Astrocyte (in vitro differentiated cells and primary cell): ENCODE measurements at regions not wholly inside any gene's neighbourhood (a gene's known extent, or its start where the extent isn't known, plus 50 kb on each side); places are given as distances from the start of the nearest gene placed in this dataset.
"Not testable (repeated sequence)": the region's sequence is repeated elsewhere in the genome, so short reads cannot be mapped to it uniquely, and the experiment has no call there.

Experiments used
- DNase-seq: peaks from one replicate; pipeline ENCODE4 v3.0.0-alpha.2; 2010; ENCODE audit warnings: low read depth
- FAIRE-seq: peaks from 2 replicates; lab custom pipeline; 2011; peaks lifted over from hg19 to GRCh38; lab: Jason Lieb, UNC
- H2AFZ ChIP-seq: 2 replicates; pipeline ENCODE4 v1.6.0; 2012; ENCODE audit warnings: low read depth, low read length, inconsistent platforms
- H3K27ac ChIP-seq: 2 replicates; pipeline ENCODE4 v1.5.1; 2011; ENCODE audit warnings: low read depth, low read length, inconsistent platforms
- H3K27me3 ChIP-seq: 2 replicates; pipeline ENCODE4 v1.6.0; 2011; ENCODE audit warnings: low read length, inconsistent platforms; ENCODE audit not compliant: insufficient read depth
- H3K36me3 ChIP-seq: 2 replicates; pipeline ENCODE4 v1.5.1; 2011; ENCODE audit warnings: low read length, inconsistent platforms; ENCODE audit not compliant: insufficient read depth
- H3K4me1 ChIP-seq: 2 replicates; pipeline ENCODE4 v1.5.1; 2011; ENCODE audit warnings: low read length, inconsistent platforms; ENCODE audit not compliant: insufficient read depth
- H3K4me2 ChIP-seq: 2 replicates; pipeline ENCODE4 v1.6.0; 2012; ENCODE audit warnings: low read length, inconsistent platforms
- H3K4me3 ChIP-seq: 2 replicates; pipeline ENCODE4 v1.5.1; 2011; ENCODE audit warnings: low read depth, mild to moderate bottlenecking, low read length, inconsistent platforms; ENCODE audit not compliant: insufficient read depth
- H3K79me2 ChIP-seq: 2 replicates; pipeline ENCODE4 v1.6.0; 2012; ENCODE audit warnings: mild to moderate bottlenecking, low read length, inconsistent platforms; ENCODE audit not compliant: insufficient read depth
- H3K9ac ChIP-seq: 2 replicates; pipeline ENCODE4 v1.6.0; 2012; ENCODE audit warnings: mild to moderate bottlenecking, low read length, inconsistent platforms
- H3K9me3 ChIP-seq: 2 replicates; pipeline ENCODE4 v1.5.1; 2012; ENCODE audit warnings: low read depth, mild to moderate bottlenecking, low read length, inconsistent platforms; ENCODE audit not compliant: insufficient read depth
- H4K20me1 ChIP-seq: 2 replicates; pipeline ENCODE4 v1.6.0; 2012; ENCODE audit warnings: low read length, inconsistent platforms; ENCODE audit not compliant: insufficient read depth
- H3K27ac Mint-ChIP-seq: one replicate; pipeline ENCODE4 v1.8.0; 2021; ENCODE audit warnings: mild to moderate bottlenecking, mixed read lengths; ENCODE audit not compliant: unreplicated experiment
- H3K27me3 Mint-ChIP-seq: one replicate; pipeline ENCODE4 v1.8.0; 2021; ENCODE audit warnings: low read depth, mixed read lengths; ENCODE audit not compliant: unreplicated experiment
- H3K36me3 Mint-ChIP-seq: one replicate; pipeline ENCODE4 v1.8.0; 2021; ENCODE audit warnings: low read depth, mixed read lengths; ENCODE audit not compliant: unreplicated experiment
- H3K4me1 Mint-ChIP-seq: one replicate; pipeline ENCODE4 v1.8.0; 2021; ENCODE audit warnings: low read depth, mixed read lengths; ENCODE audit not compliant: unreplicated experiment
- H3K4me3 Mint-ChIP-seq: one replicate; pipeline ENCODE4 v1.8.0; 2021; ENCODE audit warnings: mild to moderate bottlenecking, moderate library complexity, mixed read lengths; ENCODE audit not compliant: unreplicated experiment
- H3K9me3 Mint-ChIP-seq: one replicate; pipeline ENCODE4 v1.8.0; 2021; ENCODE audit warnings: mild to moderate bottlenecking, mixed read lengths; ENCODE audit not compliant: unreplicated experiment
- CTCF ChIP-seq: IDR thresholded peaks from 2 replicates; pipeline ENCODE4 v1.5.1; 2011; ENCODE audit warnings: low read depth, mild to moderate bottlenecking, inconsistent platforms, low read length, moderate library complexity; ENCODE audit not compliant: insufficient read depth
- EZH2 ChIP-seq: IDR thresholded peaks from 2 replicates; pipeline ENCODE4 v1.6.1; 2012; ENCODE audit warnings: mild to moderate bottlenecking, low read length, inconsistent platforms; ENCODE audit not compliant: insufficient read depth

- TF ChIP-seq EZH2 (no peak), CTCF (no peak)
- no peaks in the 10 kb centered on the region for H3K36me3 Mint-ChIP-seq
- no peaks in the 10 kb centered on the region for H3K4me1 Mint-ChIP-seq
Measured at GRCh38 chr16:31807086-31807485, 66.5 kb upstream of the ZNF267 start.

DNA sequence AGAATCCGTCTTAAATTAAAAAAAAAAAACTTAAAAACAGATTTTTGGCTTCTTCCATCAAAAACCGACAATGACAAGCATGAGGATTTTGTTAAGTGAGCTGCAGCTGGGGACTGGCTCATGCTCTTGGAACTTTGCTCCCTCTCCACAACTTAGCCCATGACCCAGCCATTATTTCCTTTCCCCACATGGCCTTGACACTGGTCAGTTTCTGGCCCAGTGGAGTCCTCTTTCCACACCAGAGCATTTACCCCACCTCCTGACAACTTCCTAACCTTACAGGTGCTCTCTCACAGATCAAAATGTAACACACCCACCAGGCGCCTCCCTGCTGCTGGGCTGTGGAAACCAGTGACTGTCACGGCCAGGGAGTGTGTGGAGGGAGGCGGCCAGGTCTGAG, 62.7 kb upstream of the ZNF267 start:
- Histone ChIP-seq H3K4me1 (no peaks in the 10 kb centered on the region), H3K27ac (no peak overlapping the region), H3K9ac (no peak overlapping the region), H3K4me2 (no peak overlapping the region), H3K4me3 (no peak overlapping the region), H2AFZ (no peak overlapping the region), H4K20me1 (no peaks in the 10 kb centered on the region), H3K36me3 (no peaks in the 10 kb centered on the region), H3K9me3 (no peaks in the 10 kb centered on the region), H3K27me3 (no peaks in the 10 kb centered on the region), H3K79me2 (no peaks in the 10 kb centered on the region)
- peaks cover 2% of the 10 kb centered on the region for H3K9me3 Mint-ChIP-seq
- no peaks in the 10 kb centered on the region for H3K4me1 Mint-ChIP-seq
- DNase-seq (no peak), FAIRE-seq (no peak)
- H3K27me3 Mint-ChIP-seq = no peaks in the 10 kb centered on the region
- H3K4me3 Mint-ChIP-seq = no peak overlapping the region
- H3K27ac Mint-ChIP-seq = no peak overlapping the region
- no peak for TF ChIP-seq CTCF
- TF ChIP-seq EZH2 = no peak
- H3K36me3 Mint-ChIP-seq = no peaks in the 10 kb centered on the region

More at GRCh38 chr16:31807086-31807485, 66.5 kb upstream of the ZNF267 start:
- no peaks in the 10 kb centered on the region for H3K27me3 Mint-ChIP-seq
- H3K27ac Mint-ChIP-seq = no peak overlapping the region
- Histone ChIP-seq H3K4me3 (no peak overlapping the region), H3K79me2 (no peaks in the 10 kb centered on the region), H4K20me1 (no peaks in the 10 kb centered on the region), H3K27ac (no peak overlapping the region), H3K9ac (no peak overlapping the region), H3K36me3 (no peaks in the 10 kb centered on the region), H2AFZ (no peak overlapping the region), H3K9me3 (no peaks in the 10 kb centered on the region), H3K4me1 (no peaks in the 10 kb centered on the region), H3K4me2 (no peak overlapping the region), H3K27me3 (no peaks in the 10 kb centered on the region)
- no peak overlapping the region for H3K4me3 Mint-ChIP-seq
- FAIRE-seq = no peak
- peaks cover 2% of the 10 kb centered on the region for H3K9me3 Mint-ChIP-seq
- no peak for DNase-seq

DNA sequence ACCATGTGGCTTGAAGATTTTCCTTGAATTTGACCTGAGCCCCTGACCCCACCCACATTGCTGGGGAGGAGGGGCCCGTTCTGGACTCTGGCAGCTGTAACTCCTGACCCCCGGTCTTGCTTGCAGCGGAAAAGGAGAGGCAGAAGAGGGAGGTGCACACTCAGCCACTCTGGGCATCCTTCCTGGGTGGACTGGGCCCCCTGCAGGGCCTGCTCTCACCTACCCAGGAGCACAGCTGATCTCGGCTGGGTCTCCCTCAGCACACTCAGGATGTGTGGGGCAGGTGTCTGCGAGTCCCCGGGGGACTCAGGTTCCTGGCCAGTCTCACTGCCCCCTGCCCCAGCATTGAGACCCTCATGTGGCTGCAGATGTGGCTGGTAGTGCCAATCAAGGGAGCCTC, 57.5 kb upstream of the ZNF267 start:
- not testable (repeated sequence) for H4K20me1 ChIP-seq, H3K4me3 ChIP-seq, H3K79me2 ChIP-seq, H3K4me2 ChIP-seq, H3K27me3 Mint-ChIP-seq, H3K27me3 ChIP-seq, H3K9me3 Mint-ChIP-seq, H3K36me3 Mint-ChIP-seq, DNase-seq, H3K4me3 Mint-ChIP-seq, H3K4me1 ChIP-seq, H2AFZ ChIP-seq, H3K9me3 ChIP-seq, FAIRE-seq, H3K4me1 Mint-ChIP-seq, H3K36me3 ChIP-seq, H3K27ac Mint-ChIP-seq, H3K9ac ChIP-seq, H3K27ac ChIP-seq
